ENCODE measurements at regions not wholly inside any gene's neighbourhood (a gene's known extent, or its start where the extent isn't known, plus 50 kb on each side); places are given as distances from the start of the nearest gene placed in this dataset.

- TF ChIP-seq ERF (CRISPR knock-in tag; IDR thresholded peaks at IDR 0.05) (no peak), FOXM1 (IDR thresholded peaks at IDR 0.05; ENCODE audit: low read depth) (no peak), FOXM1 (CRISPR knock-in tag; IDR thresholded peaks at IDR 0.05; ENCODE audit: low read depth) (no peak), ILF3 (IDR thresholded peaks at IDR 0.05; ENCODE audit: borderline replicate concordance) (no peak), GTF2A2 (tag; IDR thresholded peaks at IDR 0.05) (no peak), TAF7 (tag; IDR thresholded peaks at IDR 0.05) (no peak), MCM7 (IDR thresholded peaks at IDR 0.05) (no peak), EP300 (IDR thresholded peaks at IDR 0.05; ENCODE audit: low read length) (no peak)
These were observed 592.3 kb downstream of the FRK start for GRCh38 chr6:115468272-115469005.

Data from K562 (cell line).